Choroid plexus epithelial cell (primary cell): ENCODE measurements at regions not wholly inside any gene's neighbourhood (a gene's known extent, or its start where the extent isn't known, plus 50 kb on each side); places are given as distances from the start of the nearest gene placed in this dataset.

ENCODE experiments used
- DNase-seq: peaks from one replicate; pipeline ENCODE4 v3.0.0-alpha.2; 2010; ENCODE audit warnings: low read depth
- H3K4me3 ChIP-seq: 2 replicates; pipeline ENCODE4 v1.5.1; 2011; ENCODE audit warnings: low read depth, mild to moderate bottlenecking, control low read depth, low read length, moderate library complexity
- TF ChIP-seq, protein P1 (sequence below): conservative IDR thresholded peaks from 2 replicates; pipeline ENCODE4 v1.5.1; 2011; ENCODE audit warnings: low read depth, mild to moderate bottlenecking, control low read depth, inconsistent platforms, low read length, moderate library complexity

DNA sequence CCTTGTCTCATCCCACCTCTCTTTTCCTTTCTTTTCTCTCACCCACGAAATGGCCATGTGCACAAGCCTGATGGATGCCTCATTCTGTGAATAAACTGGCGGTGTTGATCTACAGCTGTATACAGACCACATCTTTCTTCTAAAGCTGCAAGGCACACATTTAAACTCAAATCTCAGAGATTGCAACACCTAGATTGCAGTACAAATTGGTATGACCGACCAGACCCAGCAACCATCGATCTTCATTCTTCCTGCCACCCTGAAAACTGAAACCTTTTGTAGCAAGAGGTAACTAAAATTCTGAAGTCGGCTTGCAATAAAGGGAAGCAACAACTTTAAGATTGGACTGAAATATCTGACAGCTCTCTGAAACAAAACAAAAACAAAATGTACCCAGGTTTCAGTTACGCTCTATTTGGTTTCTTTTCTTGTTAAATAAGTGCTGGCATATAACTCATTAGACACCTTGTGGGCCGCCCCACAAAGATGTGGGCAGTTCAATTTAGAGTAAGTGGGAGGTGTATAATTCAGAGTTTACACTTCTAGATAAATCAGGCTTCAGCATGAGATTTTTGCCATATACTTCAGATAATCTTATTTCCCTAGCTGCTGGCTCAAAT lies 390.0 kb upstream of the NOVA1 start:
- no peak for DNase-seq
- no peak overlapping the region for H3K4me3 ChIP-seq
- TF ChIP-seq, protein P1, sequence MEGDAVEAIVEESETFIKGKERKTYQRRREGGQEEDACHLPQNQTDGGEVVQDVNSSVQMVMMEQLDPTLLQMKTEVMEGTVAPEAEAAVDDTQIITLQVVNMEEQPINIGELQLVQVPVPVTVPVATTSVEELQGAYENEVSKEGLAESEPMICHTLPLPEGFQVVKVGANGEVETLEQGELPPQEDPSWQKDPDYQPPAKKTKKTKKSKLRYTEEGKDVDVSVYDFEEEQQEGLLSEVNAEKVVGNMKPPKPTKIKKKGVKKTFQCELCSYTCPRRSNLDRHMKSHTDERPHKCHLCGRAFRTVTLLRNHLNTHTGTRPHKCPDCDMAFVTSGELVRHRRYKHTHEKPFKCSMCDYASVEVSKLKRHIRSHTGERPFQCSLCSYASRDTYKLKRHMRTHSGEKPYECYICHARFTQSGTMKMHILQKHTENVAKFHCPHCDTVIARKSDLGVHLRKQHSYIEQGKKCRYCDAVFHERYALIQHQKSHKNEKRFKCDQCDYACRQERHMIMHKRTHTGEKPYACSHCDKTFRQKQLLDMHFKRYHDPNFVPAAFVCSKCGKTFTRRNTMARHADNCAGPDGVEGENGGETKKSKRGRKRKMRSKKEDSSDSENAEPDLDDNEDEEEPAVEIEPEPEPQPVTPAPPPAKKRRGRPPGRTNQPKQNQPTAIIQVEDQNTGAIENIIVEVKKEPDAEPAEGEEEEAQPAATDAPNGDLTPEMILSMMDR, result no peak

DNA sequence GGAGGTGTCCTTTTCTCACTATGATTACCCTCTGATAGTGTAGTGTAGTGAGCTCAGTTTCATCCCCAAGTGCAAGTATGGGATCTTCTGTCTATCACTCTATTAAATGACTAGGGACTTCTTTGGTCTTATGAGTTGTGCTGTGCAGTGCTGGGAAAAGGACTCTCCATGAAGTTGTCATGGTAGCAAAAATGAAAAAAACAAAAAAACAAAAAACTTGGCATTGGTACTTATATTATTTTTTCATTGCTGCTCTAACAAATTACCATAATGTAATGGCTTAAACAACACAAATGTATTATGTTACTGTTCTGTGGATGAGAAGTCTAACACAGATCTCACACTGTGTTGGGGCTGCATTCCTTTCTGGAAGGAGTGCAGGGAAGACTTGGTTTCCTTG lies 393.1 kb upstream of the NOVA1 start:
- DNase-seq, result no peak
- H3K4me3 ChIP-seq, result no peak overlapping the region
- TF ChIP-seq, protein P1, result no peak

DNA sequence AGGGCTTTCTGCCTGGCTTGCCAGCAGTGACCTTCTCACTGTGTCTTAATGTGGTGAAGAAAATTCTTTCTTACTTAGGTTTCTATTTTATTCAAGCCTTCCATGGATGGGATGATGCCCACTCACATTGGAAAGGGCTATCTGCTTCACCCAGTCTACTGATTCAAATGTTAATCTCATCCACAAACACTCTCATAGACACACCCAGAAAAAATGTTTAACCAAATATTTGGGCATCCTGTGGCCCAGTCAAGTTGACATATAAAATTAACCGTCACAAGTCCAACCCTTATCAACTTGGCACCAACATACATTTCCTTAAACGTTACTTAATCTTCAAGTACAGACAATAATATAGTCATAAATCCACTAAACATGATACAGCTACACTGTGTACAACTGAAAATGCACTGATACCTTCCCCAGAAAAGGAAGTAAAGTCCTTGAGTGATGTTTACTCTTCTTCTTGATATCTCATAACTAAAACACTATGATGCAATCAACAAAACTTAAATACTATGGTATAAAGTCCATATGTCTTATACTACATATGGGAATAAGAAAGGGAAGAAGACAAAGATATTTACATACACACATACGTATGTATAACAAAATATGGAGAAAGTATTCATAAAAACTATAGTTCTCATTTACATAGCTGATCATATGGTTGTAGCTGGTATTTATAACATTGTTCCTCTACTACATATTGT lies 394.7 kb upstream of the NOVA1 start:
- DNase-seq, result no peak
- TF ChIP-seq, protein P1, result no peak
- no peak overlapping the region for H3K4me3 ChIP-seq

DNA sequence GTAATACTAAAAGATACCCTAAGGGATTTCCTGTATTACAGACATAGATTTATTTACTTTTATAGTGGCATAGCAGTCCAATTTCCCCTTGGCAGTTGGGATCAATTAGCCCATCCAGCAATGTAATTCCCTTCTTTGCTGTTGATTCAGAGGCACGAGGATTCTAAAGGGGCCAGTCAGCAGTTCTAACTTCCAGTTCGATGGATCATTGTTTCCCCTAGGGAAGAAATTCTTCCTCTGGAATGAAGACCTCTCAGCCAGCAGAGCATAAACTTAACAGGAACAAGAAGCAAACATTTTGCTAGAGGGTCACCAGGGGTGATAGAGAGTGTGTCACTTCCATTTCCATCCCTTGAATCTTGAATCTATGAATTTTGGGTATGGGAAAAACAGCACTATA lies 395.7 kb upstream of the NOVA1 start:
- TF ChIP-seq, protein P1, result no peak
- no peak for DNase-seq
- no peak overlapping the region for H3K4me3 ChIP-seq

DNA sequence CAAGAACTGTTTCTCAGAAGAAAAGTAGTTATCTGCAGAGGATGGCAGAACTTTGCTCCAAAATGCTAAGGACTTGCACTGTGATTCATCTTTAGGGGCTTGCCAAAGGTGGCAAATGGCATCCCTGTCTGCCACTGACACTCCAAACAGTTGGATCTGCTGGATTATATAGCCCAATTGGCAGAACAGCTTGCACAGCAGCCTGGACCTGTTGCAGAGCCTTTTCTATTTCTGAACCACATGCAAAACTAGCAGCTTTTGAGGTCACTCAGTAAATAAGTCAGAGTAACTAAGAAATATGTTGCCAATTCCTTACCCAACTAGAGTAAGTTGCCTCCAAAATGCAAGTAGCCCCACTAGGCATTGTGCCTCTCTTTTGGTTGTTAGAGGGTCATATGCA lies 397.5 kb upstream of the NOVA1 start:
- DNase-seq, result no peak
- TF ChIP-seq, protein P1, result no peak
- H3K4me3 ChIP-seq, result no peak overlapping the region

DNA sequence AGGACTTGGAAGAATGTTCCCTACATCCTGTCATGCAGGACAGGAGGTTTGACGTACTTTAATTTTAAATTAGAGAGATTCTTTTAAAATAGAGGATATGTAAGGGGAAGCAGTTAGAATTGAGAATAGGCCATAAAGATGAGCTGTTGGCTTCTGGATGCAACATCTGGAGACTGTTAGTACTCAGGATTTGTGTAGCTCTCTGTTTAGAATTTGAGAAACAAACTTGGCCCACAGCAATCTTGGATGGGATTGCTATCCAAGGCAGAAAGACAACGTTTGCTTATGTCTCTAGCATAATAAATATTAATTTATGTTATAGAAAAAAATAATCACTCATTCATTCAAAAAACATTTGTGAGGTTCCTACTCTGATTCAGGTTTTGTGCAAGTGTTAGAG lies 398.4 kb upstream of the NOVA1 start:
- TF ChIP-seq, protein P1, result no peak

DNA sequence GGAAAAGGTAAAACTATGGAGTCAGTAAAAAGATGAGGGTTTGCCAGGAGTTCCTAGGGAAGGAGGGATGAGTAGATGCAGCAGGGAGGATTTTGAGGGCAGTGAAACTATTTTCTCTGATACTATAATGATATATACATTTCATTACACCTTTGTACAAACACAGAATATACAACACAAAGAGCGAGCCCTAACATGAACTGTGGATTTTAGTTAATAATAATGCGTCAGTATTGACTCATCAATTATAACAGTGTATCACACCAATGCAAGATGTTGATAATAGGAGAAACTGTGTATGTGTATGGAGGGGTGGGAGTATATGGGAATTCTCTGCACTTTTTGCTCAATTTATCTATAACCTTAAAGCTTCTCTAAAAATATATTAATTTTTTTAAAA lies 404.3 kb upstream of the NOVA1 start:
- TF ChIP-seq, protein P1, result no peak
- H3K4me3 ChIP-seq, result no peak overlapping the region

More for the DNA sequence above, 398.4 kb upstream of the NOVA1 start:
- H3K4me3 ChIP-seq, result no peak overlapping the region
- no peak for DNase-seq

More for the DNA sequence above, 404.3 kb upstream of the NOVA1 start:
- DNase-seq, result no peak
